CD4-positive, alpha-beta T cell (primary cell): ENCODE measurements at regions not wholly inside any gene's neighbourhood (a gene's known extent, or its start where the extent isn't known, plus 50 kb on each side); places are given as distances from the start of the nearest gene placed in this dataset.

Experiments used
- ATAC-seq: fragments of 200-7000 bp; cut with Tn5 transposase; one replicate; pipeline ENCODE4 v1.10.0; 2022; ENCODE audit warnings: mild to moderate bottlenecking; ENCODE audit not compliant: poor library complexity
- CTCF ChIA-PET: fragments of 350-600 bp; sonication (Branson Sonifier 250); formaldehyde crosslinking; loops from one replicate; lab custom pipeline; 2021; ENCODE audit warnings: antibody characterized with exemption, inconsistent platforms; lab: Charles Lee
- POLR2A ChIA-PET: fragments of 350-600 bp; sonication (Branson Sonifier 250); formaldehyde crosslinking; loops from one replicate; lab custom pipeline; 2021; ENCODE audit warnings: antibody characterized with exemption, inconsistent platforms; lab: Charles Lee
- DNase-seq, 14 experiments: peaks; one replicate each; pipeline ENCODE4 v3.0.0-alpha.2; 2013 to 2020; ENCODE audit warnings: mixed read lengths in 2 of 14
- H3K27ac ChIP-seq, 2 donors: one replicate each; pipeline versions ENCODE4 v1.5.1 to v1.7.0; 2013; ENCODE audit warnings: low read length in 2 of 2, low read depth in 1 of 2, mild to moderate bottlenecking in 1 of 2
- H3K27me3 ChIP-seq, 2 experiments: 1 replicate in 1 of 2; 2 replicates in 1 of 2; pipeline versions ENCODE4 v1.6.1 to v1.7.0; 2013; ENCODE audit warnings: low read length in 2 of 2, control low read depth in 1 of 2, mild to moderate bottlenecking in 1 of 2, moderate library complexity in 1 of 2; ENCODE audit not compliant: insufficient read depth in 2 of 2, control insufficient read depth in 1 of 2
- H3K36me3 ChIP-seq: one replicate; pipeline ENCODE4 v1.6.1; 2013; ENCODE audit warnings: low read length, control low read depth; ENCODE audit not compliant: insufficient read depth
- H3K4me1 ChIP-seq: one replicate; pipeline ENCODE4 v1.6.1; 2013; ENCODE audit warnings: low read length, control low read depth; ENCODE audit not compliant: insufficient read depth
- H3K4me3 ChIP-seq: one replicate; pipeline ENCODE4 v1.5.1; 2013; ENCODE audit warnings: mild to moderate bottlenecking, low read length, moderate library complexity
- H3K9me3 ChIP-seq, 2 experiments: 1 replicate in 1 of 2; 2 replicates in 1 of 2; pipeline versions ENCODE4 v1.6.1 to v1.7.0; 2013; ENCODE audit warnings: low read length in 2 of 2, mild to moderate bottlenecking in 2 of 2, control low read depth in 1 of 2, moderate library complexity in 1 of 2; ENCODE audit not compliant: control insufficient read depth in 1 of 2, insufficient read depth in 1 of 2
- H3K27ac Mint-ChIP-seq: one replicate; pipeline ENCODE4 v1.8.0; 2020; ENCODE audit warnings: mixed read lengths
- H3K27me3 Mint-ChIP-seq: one replicate; pipeline ENCODE4 v1.8.0; 2021; ENCODE audit warnings: mixed read lengths
- H3K36me3 Mint-ChIP-seq: one replicate; pipeline ENCODE4 v1.8.0; 2021; ENCODE audit warnings: low read depth, mixed read lengths
- H3K4me1 Mint-ChIP-seq: one replicate; pipeline ENCODE4 v1.8.0; 2021; ENCODE audit warnings: low read depth, mixed read lengths
- H3K4me3 Mint-ChIP-seq: one replicate; pipeline ENCODE4 v1.8.0; 2020; ENCODE audit warnings: mild to moderate bottlenecking, mixed read lengths
- H3K9me3 Mint-ChIP-seq: one replicate; pipeline ENCODE4 v1.8.0; 2020; ENCODE audit warnings: mixed read lengths
- CTCF ChIP-seq: fragments of 200-600 bp; IDR thresholded peaks from one replicate; pipeline ENCODE4 v1.8.0; 2022; ENCODE audit warnings: antibody characterized with exemption, mild to moderate bottlenecking
- intact Hi-C, 2 experiments: fragments of 100-400 bp; cut with DNase I in 1 of 2; cut with micrococcal nuclease in 1 of 2; formaldehyde crosslinking; loops; one replicate each; pipeline versions ENCODE4 v1.15.1 to v1.9.0; 2023 to 2025; cut with DNase I, micrococcal nuclease

GRCh38 chr10:30781670-30782121 lies 152.1 kb upstream of the LYZL2 start:
- intact Hi-C loops, result loop anchor here in 1 of 2 experiments (2.0 to 5.0 kb wide), 4 partner anchors 66 to 711 kb away; no protein-coding TSS in a partner anchor
- Histone ChIP-seq H3K4me3 (no peak overlapping the region), H3K27me3 (no peaks in the 10 kb centered on the region), H3K9me3 (no peaks in the 10 kb centered on the region), H3K36me3 (no peaks in the 10 kb centered on the region), H3K4me1 (peaks cover 18% of the 10 kb centered on the region), H3K27ac (no peak overlapping the region)
- no peaks in the 10 kb centered on the region for H3K27me3 Mint-ChIP-seq
- H3K27ac Mint-ChIP-seq, result no peak overlapping the region
- TF ChIP-seq CTCF, result no peak
- no peaks in the 10 kb centered on the region for H3K36me3 Mint-ChIP-seq
- no peaks in the 10 kb centered on the region for H3K9me3 Mint-ChIP-seq
- ATAC-seq (no peak), DNase-seq (no peak)
- POLR2A ChIA-PET, result no interaction called here
- peaks cover 16% of the 10 kb centered on the region for H3K4me1 Mint-ChIP-seq
- H3K4me3 Mint-ChIP-seq, result no peak overlapping the region
- CTCF ChIA-PET, result no interaction called here

DNA sequence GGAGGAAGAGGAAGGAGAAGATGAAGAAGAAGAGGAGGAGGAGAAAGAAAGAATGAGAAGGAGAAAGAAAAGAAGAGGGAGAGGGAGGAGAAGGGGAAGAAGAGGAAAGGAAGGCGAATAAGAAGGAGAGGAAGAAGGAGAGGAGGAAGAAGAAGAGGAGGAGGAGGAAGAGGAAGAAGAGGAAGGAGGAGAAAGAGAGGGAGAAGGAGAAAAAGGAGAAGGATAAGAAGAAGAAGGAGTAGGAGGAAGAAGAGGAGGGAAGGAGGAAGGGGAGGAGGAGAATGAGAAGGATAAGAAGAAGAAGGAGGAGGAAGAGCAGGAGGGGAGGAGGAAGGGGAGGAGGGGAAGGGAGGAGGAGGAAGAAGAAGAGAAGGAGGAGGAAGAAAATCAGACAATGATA lies 149.2 kb upstream of the LYZL2 start:
- ChIA-PET CTCF (no interaction called here), POLR2A (no interaction called here)
- no peaks in the 10 kb centered on the region for H3K9me3 Mint-ChIP-seq
- no peak overlapping the region for H3K27ac ChIP-seq
- no peak overlapping the region for H3K27ac Mint-ChIP-seq
- DNase-seq, result no peak
- no peaks in the 10 kb centered on the region for H3K27me3 Mint-ChIP-seq
- intact Hi-C loops, result no loop called here
- TF ChIP-seq CTCF, result no peak
- H3K9me3 ChIP-seq, result no peaks in the 10 kb centered on the region
- H3K4me1 Mint-ChIP-seq, result peaks cover 6% of the 10 kb centered on the region
- H3K4me1 ChIP-seq, result peaks cover 8% of the 10 kb centered on the region
- no peaks in the 10 kb centered on the region for H3K36me3 Mint-ChIP-seq
- H3K4me3 ChIP-seq, result no peak overlapping the region
- ATAC-seq, result no peak
- no peaks in the 10 kb centered on the region for H3K36me3 ChIP-seq
- no peaks in the 10 kb centered on the region for H3K27me3 ChIP-seq
- no peak overlapping the region for H3K4me3 Mint-ChIP-seq

GRCh38 chr10:30775779-30776591 lies 146.4 kb upstream of the LYZL2 start:
- Mint-ChIP-seq H3K4me1 (no peaks in the 10 kb centered on the region), H3K27me3 (no peaks in the 10 kb centered on the region), H3K9me3 (peaks cover 6% of the 10 kb centered on the region), H3K27ac (no peak overlapping the region), H3K36me3 (no peaks in the 10 kb centered on the region), H3K4me3 (no peak overlapping the region)
- Histone ChIP-seq H3K36me3 (no peaks in the 10 kb centered on the region), H3K9me3 (peaks cover 4 to 6% of the 10 kb centered on the region in 2 experiments), H3K27ac (no peak overlapping the region), H3K4me3 (no peak overlapping the region), H3K27me3 (no peaks in the 10 kb centered on the region), H3K4me1 (no peaks in the 10 kb centered on the region)
- ATAC-seq, result no peak
- POLR2A ChIA-PET, result no interaction called here
- DNase-seq, result no peak
- CTCF ChIA-PET, result no interaction called here
- no peak for TF ChIP-seq CTCF
- intact Hi-C loops, result no loop called here
